H9 (cell line): ENCODE measurements at regions not wholly inside any gene's neighbourhood (a gene's known extent, or its start where the extent isn't known, plus 50 kb on each side); places are given as distances from the start of the nearest gene placed in this dataset.

Source experiments
- DNase-seq: peaks from one replicate; pipeline ENCODE4 v3.0.0-alpha.2; 2017
- H2AFZ ChIP-seq: one replicate; pipeline ENCODE4 v1.6.1; 2013; ENCODE audit warnings: mild to moderate bottlenecking, low read length, control low read depth, moderate library complexity
- H2AK5ac ChIP-seq: 2 replicates; pipeline ENCODE4 v1.6.1; 2013; ENCODE audit warnings: low read length, control low read depth, mixed read lengths; ENCODE audit not compliant: insufficient read length
- H2BK120ac ChIP-seq: one replicate; pipeline ENCODE4 v1.6.1; 2013; ENCODE audit warnings: low read depth, mild to moderate bottlenecking, low read length, control low read depth, inconsistent platforms; ENCODE audit not compliant: poor library complexity, severe bottlenecking
- H2BK12ac ChIP-seq: 2 replicates; pipeline ENCODE4 v1.6.1; 2013; ENCODE audit warnings: low read length, control low read depth, mixed read lengths, low read depth; ENCODE audit not compliant: insufficient read length
- H2BK15ac ChIP-seq: 2 replicates; pipeline ENCODE4 v1.6.1; 2013; ENCODE audit warnings: low read depth, low read length, control low read depth
- H2BK20ac ChIP-seq: one replicate; pipeline ENCODE4 v1.6.1; 2013; ENCODE audit warnings: low read depth, mild to moderate bottlenecking, low read length, control low read depth, inconsistent platforms; ENCODE audit not compliant: poor library complexity, severe bottlenecking
- H2BK5ac ChIP-seq: 2 replicates; pipeline ENCODE4 v1.6.1; 2013; ENCODE audit warnings: low read length, control low read depth, mixed read lengths; ENCODE audit not compliant: insufficient read length
- H3K14ac ChIP-seq: 2 replicates; pipeline ENCODE4 v1.6.1; 2013; ENCODE audit warnings: low read length, control low read depth; ENCODE audit not compliant: insufficient read depth
- H3K18ac ChIP-seq: 2 replicates; pipeline ENCODE4 v1.6.1; 2013; ENCODE audit warnings: low read depth, mild to moderate bottlenecking, mixed read lengths, low read length, control low read depth; ENCODE audit not compliant: insufficient read length
- H3K23ac ChIP-seq: 2 replicates; pipeline ENCODE4 v1.6.1; 2013; ENCODE audit warnings: low read length, control low read depth, mixed read lengths, low read depth; ENCODE audit not compliant: insufficient read length
- H3K23me2 ChIP-seq: 2 replicates; pipeline ENCODE4 v1.6.1; 2013; ENCODE audit warnings: low read depth, mild to moderate bottlenecking, mixed read lengths, low read length, control low read depth; ENCODE audit not compliant: insufficient read length, poor library complexity, severe bottlenecking
- H3K27ac ChIP-seq: 2 replicates; pipeline ENCODE4 v1.5.1; 2013; ENCODE audit warnings: low read length, control low read depth, mixed read lengths, low read depth; ENCODE audit not compliant: insufficient read length
- H3K27me3 ChIP-seq: 2 replicates; pipeline ENCODE4 v1.6.1; 2013; ENCODE audit warnings: low read length, control low read depth, inconsistent platforms; ENCODE audit not compliant: insufficient read depth
- H3K4ac ChIP-seq: 2 replicates; pipeline ENCODE4 v1.6.1; 2013; ENCODE audit warnings: low read depth, mild to moderate bottlenecking, control low read depth, inconsistent platforms, low read length, moderate library complexity
- H3K4me1 ChIP-seq: 2 replicates; pipeline ENCODE4 v1.6.1; 2013; ENCODE audit warnings: low read length, control low read depth, inconsistent platforms; ENCODE audit not compliant: insufficient read depth
- H3K4me2 ChIP-seq: 2 replicates; pipeline ENCODE4 v1.6.1; 2013; ENCODE audit warnings: low read length, control low read depth, mixed read lengths; ENCODE audit not compliant: insufficient read length, insufficient read depth
- H3K56ac ChIP-seq: 2 replicates; pipeline ENCODE4 v1.6.1; 2013; ENCODE audit warnings: low read depth, mild to moderate bottlenecking, mixed read lengths, low read length, control low read depth; ENCODE audit not compliant: insufficient read length
- H3K79me1 ChIP-seq: 2 replicates; pipeline ENCODE4 v1.6.1; 2013; ENCODE audit warnings: low read depth, mild to moderate bottlenecking, moderate library complexity, low read length, control low read depth, inconsistent platforms; ENCODE audit not compliant: insufficient read depth, poor library complexity, severe bottlenecking
- H3K79me2 ChIP-seq: 2 replicates; pipeline ENCODE4 v1.6.1; 2013; ENCODE audit warnings: low read length, control low read depth, inconsistent platforms; ENCODE audit not compliant: insufficient read depth
- H3K9ac ChIP-seq: 2 replicates; pipeline ENCODE4 v1.6.1; 2013; ENCODE audit warnings: low read length, control low read depth, mixed read lengths; ENCODE audit not compliant: insufficient read length; ENCODE audit errors: extremely low read depth
- H3K9me3 ChIP-seq: one replicate; pipeline ENCODE4 v1.6.1; 2013; ENCODE audit warnings: low read depth, low read length, inconsistent platforms; ENCODE audit not compliant: control insufficient read depth
- H3T11ph ChIP-seq: one replicate; pipeline ENCODE4 v1.6.1; 2013; ENCODE audit warnings: mild to moderate bottlenecking, low read length, control low read depth, inconsistent platforms
- H4K20me1 ChIP-seq: one replicate; pipeline ENCODE4 v1.6.1; 2013; ENCODE audit not compliant: control insufficient read depth, insufficient read length, insufficient read depth
- H4K5ac ChIP-seq: 2 replicates; pipeline ENCODE4 v1.6.1; 2013; ENCODE audit warnings: low read depth, mild to moderate bottlenecking, mixed read lengths, low read length, control low read depth; ENCODE audit not compliant: insufficient read length
- H4K8ac ChIP-seq: replicated peaks from 2 replicates; pipeline ENCODE4 v1.6.1; 2013; ENCODE audit warnings: low read length, control low read depth, mixed read lengths, low read depth; ENCODE audit not compliant: insufficient read length
- H4K91ac ChIP-seq: 2 replicates; pipeline ENCODE4 v1.6.1; 2013; ENCODE audit warnings: low read depth, mild to moderate bottlenecking, moderate library complexity, mixed read lengths, low read length, control low read depth; ENCODE audit not compliant: insufficient read length
- H3K27ac Mint-ChIP-seq, 3 experiments: 2 replicates in 2 of 3; 3 replicates in 1 of 3; pipeline ENCODE4 v1.8.0; 2020 to 2021; ENCODE audit warnings: mixed read lengths in 3 of 3, mild to moderate bottlenecking in 1 of 3, moderate library complexity in 1 of 3
- H3K27me3 Mint-ChIP-seq: 2 replicates; pipeline ENCODE4 v1.8.0; 2021; ENCODE audit warnings: low read depth, mild to moderate bottlenecking, moderate library complexity, mixed read lengths
- H3K36me3 Mint-ChIP-seq, 3 experiments: 2 replicates in 2 of 3; 3 replicates in 1 of 3; pipeline ENCODE4 v1.8.0; 2020 to 2021; ENCODE audit warnings: low read depth in 3 of 3, mixed read lengths in 3 of 3; ENCODE audit not compliant: insufficient read depth in 1 of 3
- H3K4me1 Mint-ChIP-seq, 2 experiments: 2 replicates each; pipeline ENCODE4 v1.8.0; 2020; ENCODE audit warnings: mixed read lengths in 2 of 2
- H3K4me3 Mint-ChIP-seq, 2 experiments: 2 replicates in 1 of 2; 3 replicates in 1 of 2; pipeline ENCODE4 v1.8.0; 2020 to 2021; ENCODE audit warnings: mild to moderate bottlenecking in 2 of 2, mixed read lengths in 2 of 2, moderate library complexity in 1 of 2
- H3K9me3 Mint-ChIP-seq, 2 experiments: 2 replicates in 1 of 2; 3 replicates in 1 of 2; pipeline ENCODE4 v1.8.0; 2020; ENCODE audit warnings: mild to moderate bottlenecking in 2 of 2, mixed read lengths in 2 of 2, moderate library complexity in 1 of 2
- CTCF ChIP-seq: fragments of 200-600 bp; sonication (generic); conservative IDR thresholded peaks from 3 replicates; pipeline ENCODE4 v1.8.0; 2021; ENCODE audit warnings: antibody characterized with exemption, mild to moderate bottlenecking
- WGBS: extraction: QIAGEN DNeasy Blood & Tissue Kit; methylation state at CpG from one replicate; pipeline ENCODE4 v1.1.7; 2013; ENCODE audit warnings: missing lambda C conversion rate, low lambda C conversion rate, mixed read lengths; ENCODE audit not compliant: insufficient read length; ENCODE audit errors: extremely low coverage; 5-methylcytosine and 5-hydroxymethylcytosine counted together

GRCh38 chr1:65629788-65630187 lies 162.9 kb upstream of the PDE4B start:
- Histone ChIP-seq H3K4me2 (no peak overlapping the region), H3K56ac (no peak overlapping the region), H3K79me1 (no peaks in the 10 kb centered on the region), H2AK5ac (no peak overlapping the region), H4K91ac (no peak overlapping the region), H4K20me1 (no peaks in the 10 kb centered on the region), H2BK120ac (no peak overlapping the region), H2BK5ac (no peak overlapping the region), H2AFZ (no peak overlapping the region), H3T11ph (no peak overlapping the region), H3K27ac (no peak overlapping the region), H3K23me2 (no peaks in the 10 kb centered on the region), H4K8ac (no peak overlapping the region), H3K9me3 (no peaks in the 10 kb centered on the region), H3K14ac (no peak overlapping the region), H2BK12ac (no peak overlapping the region), H3K4ac (no peak overlapping the region), H2BK15ac (no peak overlapping the region), H4K5ac (no peak overlapping the region), H3K79me2 (no peaks in the 10 kb centered on the region), H3K4me1 (no peaks in the 10 kb centered on the region), H2BK20ac (no peak overlapping the region), H3K27me3 (no peaks in the 10 kb centered on the region), H3K9ac (no peak overlapping the region), H3K23ac (no peak overlapping the region), H3K18ac (no peak overlapping the region)
- Mint-ChIP-seq H3K4me1 (peaks cover 0 to 3% of the 10 kb centered on the region in 2 experiments; a peak in 1 of 4 replicates), H3K4me3 (no peak overlapping the region), H3K27me3 (no peaks in the 10 kb centered on the region), H3K27ac (no peak overlapping the region), H3K36me3 (no peaks in the 10 kb centered on the region), H3K9me3 (no peaks in the 10 kb centered on the region)
- WGBS = no CpG with 5 or more reads among the region's 2 CpGs
- no peak for TF ChIP-seq CTCF
- no peak for DNase-seq
